CD14-positive monocyte (primary cell): ENCODE measurements at regions not wholly inside any gene's neighbourhood (a gene's known extent, or its start where the extent isn't known, plus 50 kb on each side); places are given as distances from the start of the nearest gene placed in this dataset.

Experiments used
- DNase-seq, 3 donors: peaks; one replicate each; pipeline ENCODE4 v3.0.0-alpha.2; 2011 to 2022
- H2AFZ ChIP-seq: 2 replicates; pipeline ENCODE4 v1.6.0; 2012; ENCODE audit warnings: mild to moderate bottlenecking, low read depth, low read length, inconsistent platforms; ENCODE audit not compliant: insufficient read depth, poor library complexity, severe bottlenecking
- H3K27ac ChIP-seq, 2 donors: 1 replicate in 1 of 2; 2 replicates in 1 of 2; pipeline ENCODE4 v1.5.1; 2012 to 2013; ENCODE audit warnings: low read length in 2 of 2, control low read depth in 1 of 2, inconsistent platforms in 1 of 2, low read depth in 1 of 2, mild to moderate bottlenecking in 1 of 2
- H3K27me3 ChIP-seq, 2 donors: one replicate each; pipeline versions ENCODE4 v1.6.0 to v1.6.1; 2011 to 2013; ENCODE audit warnings: low read length in 2 of 2; ENCODE audit not compliant: control insufficient read depth in 2 of 2, insufficient read depth in 2 of 2
- H3K36me3 ChIP-seq, 2 donors: replicated peaks in 1 of 2; 1 replicate in 1 of 2; 2 replicates in 1 of 2; pipeline versions ENCODE4 v1.5.1 to v1.6.1; 2012 to 2013; ENCODE audit warnings: low read length in 2 of 2, control low read depth in 1 of 2, inconsistent platforms in 1 of 2, mild to moderate bottlenecking in 1 of 2; ENCODE audit not compliant: insufficient read depth in 2 of 2, control insufficient read depth in 1 of 2
- H3K4me1 ChIP-seq, 2 donors: 1 replicate in 1 of 2; 2 replicates in 1 of 2; pipeline versions ENCODE4 v1.5.1 to v1.6.1; 2012 to 2013; ENCODE audit warnings: low read length in 2 of 2, control low read depth in 1 of 2, inconsistent platforms in 1 of 2, mild to moderate bottlenecking in 1 of 2, moderate library complexity in 1 of 2; ENCODE audit not compliant: insufficient read depth in 2 of 2, control insufficient read depth in 1 of 2
- H3K4me2 ChIP-seq: replicated peaks from 2 replicates; pipeline ENCODE3; 2012; ENCODE audit warnings: low read length, moderate library complexity, mild to moderate bottlenecking; ENCODE audit not compliant: poor library complexity, severe bottlenecking; ENCODE audit errors: extremely low read depth
- H3K4me3 ChIP-seq, 3 experiments: fragments of 200-600 bp in 1 of 3; sonication (generic) in 1 of 3; replicated peaks in 1 of 3; 1 replicate in 2 of 3; 2 replicates in 1 of 3; pipeline ENCODE4 v1.5.1; 2011 to 2013; ENCODE audit warnings: low read length in 3 of 3, mild to moderate bottlenecking in 3 of 3, control low read depth in 2 of 3, low read depth in 2 of 3, inconsistent platforms in 1 of 3, moderate library complexity in 1 of 3
- H3K79me2 ChIP-seq: 2 replicates; pipeline ENCODE4 v1.6.0; 2012; ENCODE audit warnings: mild to moderate bottlenecking, control low read depth, inconsistent platforms, low read length, moderate library complexity; ENCODE audit not compliant: insufficient read depth
- H3K9ac ChIP-seq: 2 replicates; pipeline ENCODE4 v1.6.0; 2017; ENCODE audit warnings: low read length, mild to moderate bottlenecking; ENCODE audit not compliant: insufficient read depth, poor library complexity, severe bottlenecking
- H3K9me3 ChIP-seq, 2 donors: replicated peaks in 1 of 2; 1 replicate in 1 of 2; 2 replicates in 1 of 2; pipeline versions ENCODE4 v1.5.1 to v1.6.1; 2012 to 2013; ENCODE audit warnings: low read length in 2 of 2, control low read depth in 1 of 2; ENCODE audit not compliant: control insufficient read depth in 1 of 2, insufficient read depth in 1 of 2
- H4K20me1 ChIP-seq: 2 replicates; pipeline ENCODE4 v1.6.0; 2012; ENCODE audit warnings: mild to moderate bottlenecking, low read length, control low read depth, moderate library complexity; ENCODE audit not compliant: insufficient read depth
- H3K27ac Mint-ChIP-seq, 7 donors: one replicate each; pipeline ENCODE4 v1.8.0; 2020; ENCODE audit warnings: mild to moderate bottlenecking in 7 of 7, mixed read lengths in 7 of 7, moderate library complexity in 6 of 7, inconsistent platforms in 2 of 7
- H3K27me3 Mint-ChIP-seq, 3 donors: one replicate each; pipeline ENCODE4 v1.8.0; 2021 to 2022; ENCODE audit warnings: low read depth in 3 of 3, mild to moderate bottlenecking in 3 of 3, mixed read lengths in 3 of 3, moderate library complexity in 3 of 3, inconsistent platforms in 1 of 3
- H3K36me3 Mint-ChIP-seq, 2 donors: one replicate each; pipeline ENCODE4 v1.8.0; 2020; ENCODE audit warnings: mixed read lengths in 2 of 2, inconsistent platforms in 1 of 2, mild to moderate bottlenecking in 1 of 2
- H3K4me1 Mint-ChIP-seq: one replicate; pipeline ENCODE4 v1.8.0; 2020; ENCODE audit warnings: mild to moderate bottlenecking, mixed read lengths
- H3K4me3 Mint-ChIP-seq, 2 donors: one replicate each; pipeline ENCODE4 v1.8.0; 2020; ENCODE audit warnings: mild to moderate bottlenecking in 2 of 2, mixed read lengths in 2 of 2, moderate library complexity in 1 of 2
- H3K9me3 Mint-ChIP-seq, 7 donors: one replicate each; pipeline ENCODE4 v1.8.0; 2020 to 2022; ENCODE audit warnings: mixed read lengths in 7 of 7, mild to moderate bottlenecking in 6 of 7, moderate library complexity in 6 of 7, inconsistent platforms in 2 of 7
- CTCF ChIP-seq: fragments of 200-600 bp; IDR thresholded peaks from one replicate; pipeline ENCODE4 v1.8.0; 2022; ENCODE audit warnings: antibody characterized with exemption, mild to moderate bottlenecking
- WGBS: methylation state at CpG from one replicate; pipeline ENCODE4 v1.1.5; 2013; ENCODE audit warnings: missing lambda C conversion rate; ENCODE audit not compliant: insufficient coverage; 5-methylcytosine and 5-hydroxymethylcytosine counted together
- intact Hi-C, 2 donors: fragments of 100-400 bp; cut with micrococcal nuclease; formaldehyde crosslinking; loops; one replicate each; pipeline versions ENCODE4 v1.15.0 to v1.15.1; 2023

DNA sequence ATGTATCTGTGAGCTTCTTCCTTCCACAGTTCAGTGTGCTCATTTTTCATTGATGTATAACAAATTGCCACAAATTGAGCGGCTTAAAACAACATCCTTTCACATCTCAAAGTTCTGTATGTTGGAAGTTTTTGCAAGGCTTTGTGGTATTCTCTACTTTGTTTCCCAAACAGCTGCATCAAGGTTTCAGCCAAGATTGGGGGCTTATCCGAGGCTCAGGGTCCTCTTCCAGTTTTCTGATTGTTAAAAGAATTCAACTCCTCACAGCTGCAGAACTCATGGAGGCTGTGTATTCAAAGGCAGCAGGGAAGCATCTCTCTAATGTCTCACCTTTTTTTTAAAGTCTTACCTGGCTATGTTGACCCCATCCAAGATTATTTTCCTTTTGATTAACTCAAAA, 1369.8 kb downstream of the PCDH9 start:
- Mint-ChIP-seq H3K4me3 (no peak overlapping the region), H3K27me3 (peaks cover 0 to 1% (median 0%) of the 10 kb centered on the region in 3 donors), H3K9me3 (peaks cover 0 to 11% (median 2%) of the 10 kb centered on the region in 7 donors), H3K36me3 (no peaks in the 10 kb centered on the region), H3K27ac (no peak overlapping the region), H3K4me1 (peaks cover 1% of the 10 kb centered on the region)
- no peak for TF ChIP-seq CTCF
- no peak overlapping the region for H2AFZ ChIP-seq
- peaks cover 0 to 3% of the 10 kb centered on the region in 2 donors for H3K9me3 ChIP-seq
- H4K20me1 ChIP-seq, result no peaks in the 10 kb centered on the region
- no peak for DNase-seq
- H3K4me1 ChIP-seq, result no peaks in the 10 kb centered on the region
- H3K27ac ChIP-seq, result no peak overlapping the region
- no peak overlapping the region for H3K4me3 ChIP-seq
- intact Hi-C loops, result no loop called here
- no peak overlapping the region for H3K9ac ChIP-seq
- no CpG with 5 or more reads among the region's 2 CpGs for WGBS
- no peaks in the 10 kb centered on the region for H3K36me3 ChIP-seq
- no peaks in the 10 kb centered on the region for H3K79me2 ChIP-seq
- H3K27me3 ChIP-seq, result no peaks in the 10 kb centered on the region
- H3K4me2 ChIP-seq, result no peak overlapping the region

DNA sequence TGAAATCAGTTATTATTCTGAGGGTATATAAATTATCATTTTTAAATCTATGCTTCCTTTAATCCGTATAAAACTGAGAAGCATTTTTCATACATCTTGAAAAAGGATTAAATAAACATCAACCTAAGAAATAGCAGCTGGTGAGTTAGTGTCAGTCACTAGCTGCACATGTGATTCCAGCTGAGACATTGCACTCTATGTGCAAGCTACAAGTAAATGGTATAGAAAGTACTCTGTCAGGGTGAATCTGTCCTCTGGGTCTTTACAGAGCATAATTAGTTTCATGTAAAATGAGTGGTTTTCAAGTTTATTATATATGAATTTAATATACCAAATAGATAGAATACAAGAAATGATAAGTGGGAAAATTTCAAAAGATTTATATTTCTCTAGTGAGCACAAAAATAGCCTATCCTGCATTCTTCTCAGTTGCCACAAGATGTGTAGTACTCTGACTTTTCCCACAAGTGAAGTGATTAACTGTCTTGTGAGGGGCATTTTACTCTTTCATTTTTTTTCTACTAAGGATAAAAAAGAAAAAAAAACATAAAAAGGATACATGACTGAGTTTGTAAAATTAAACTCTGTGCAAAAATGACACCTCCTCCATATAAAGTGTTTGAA, 1372.1 kb downstream of the PCDH9 start:
- H3K27ac ChIP-seq, result no peak overlapping the region
- intact Hi-C loops, result no loop called here
- Mint-ChIP-seq H3K4me1 (peaks cover 4% of the 10 kb centered on the region), H3K27ac (no peak overlapping the region), H3K9me3 (peaks cover 0 to 1% (median 0%) of the 10 kb centered on the region in 7 donors), H3K4me3 (no peak overlapping the region), H3K36me3 (no peaks in the 10 kb centered on the region), H3K27me3 (peaks cover 0 to 1% (median 0%) of the 10 kb centered on the region in 3 donors)
- TF ChIP-seq CTCF, result no peak
- H3K27me3 ChIP-seq, result no peaks in the 10 kb centered on the region
- H4K20me1 ChIP-seq, result no peaks in the 10 kb centered on the region
- no peak for DNase-seq
- H3K4me1 ChIP-seq, result no peaks in the 10 kb centered on the region
- H3K79me2 ChIP-seq, result no peaks in the 10 kb centered on the region
- no peak overlapping the region for H3K4me2 ChIP-seq
- no peaks in the 10 kb centered on the region for H3K9me3 ChIP-seq
- no peak overlapping the region for H3K4me3 ChIP-seq
- no CpG with 5 or more reads among the region's 1 CpG for WGBS
- H3K36me3 ChIP-seq, result no peaks in the 10 kb centered on the region
- no peak overlapping the region for H3K9ac ChIP-seq
- no peak overlapping the region for H2AFZ ChIP-seq
